Brain microvascular endothelial cell (primary cell): ENCODE measurements at regions not wholly inside any gene's neighbourhood (a gene's known extent, or its start where the extent isn't known, plus 50 kb on each side); places are given as distances from the start of the nearest gene placed in this dataset.

Experiments used
- DNase-seq: peaks from one replicate; pipeline ENCODE4 v3.0.0-alpha.2; 2020
- H3K27ac ChIP-seq: fragments of 250-450 bp; sonication (Bioruptor Pico); 2 replicates; pipeline ENCODE4 v1.5.1; 2020; ENCODE audit warnings: mild to moderate bottlenecking, moderate library complexity
- H3K27me3 ChIP-seq: fragments of 250-450 bp; sonication (Bioruptor Pico); replicated peaks from 2 replicates; pipeline ENCODE4 v1.5.1; 2020; ENCODE audit warnings: mild to moderate bottlenecking
- H3K36me3 ChIP-seq: fragments of 250-450 bp; sonication (Bioruptor Pico); replicated peaks from 2 replicates; pipeline ENCODE4 v1.5.1; 2020; ENCODE audit warnings: mild to moderate bottlenecking
- H3K4me3 ChIP-seq: 2 replicates; pipeline ENCODE4 v1.5.1; 2011; ENCODE audit warnings: low read depth, mild to moderate bottlenecking, control low read depth, low read length, moderate library complexity
- CTCF ChIP-seq: IDR thresholded peaks from 2 replicates; pipeline ENCODE4 v1.5.1; 2011; ENCODE audit warnings: low read depth, mild to moderate bottlenecking, moderate library complexity, low read length, control low read depth, inconsistent platforms; ENCODE audit errors: missing control alignments
- in situ Hi-C: cut with HindIII; loops from 2 replicates; pipeline ENCODE4 v1.10.0; 2017; ENCODE audit warnings: low sequenced_read_pairs, low pct_ligation_motif_present

GRCh38 chr12:24478254-24478653 lies 470.6 kb downstream of the BCAT1 start:
- Histone ChIP-seq H3K27me3 (no peaks in the 10 kb centered on the region), H3K4me3 (no peak overlapping the region), H3K36me3 (no peaks in the 10 kb centered on the region), H3K27ac (no peak overlapping the region)
- TF ChIP-seq CTCF, result no peak
- in situ Hi-C loops, result no loop called here
- DNase-seq, result no peak

GRCh38 chr12:24476310-24476709 lies 472.6 kb downstream of the BCAT1 start:
- H3K4me3 ChIP-seq, result no peak overlapping the region
- in situ Hi-C loops, result no loop called here
- TF ChIP-seq CTCF, result no peak
- no peak overlapping the region for H3K27ac ChIP-seq
- no peaks in the 10 kb centered on the region for H3K27me3 ChIP-seq
- no peak for DNase-seq
- no peaks in the 10 kb centered on the region for H3K36me3 ChIP-seq

- H3K36me3 ChIP-seq, result no peaks in the 10 kb centered on the region
- in situ Hi-C loops, result no loop called here
These were observed 473.6 kb downstream of the BCAT1 start for GRCh38 chr12:24475337-24475736.

GRCh38 chr12:24473097-24473496 lies 475.8 kb downstream of the BCAT1 start:
- no peak overlapping the region for H3K27ac ChIP-seq
- H3K27me3 ChIP-seq, result no peaks in the 10 kb centered on the region
- H3K36me3 ChIP-seq, result no peaks in the 10 kb centered on the region
- in situ Hi-C loops, result no loop called here
- TF ChIP-seq CTCF, result no peak
- DNase-seq, result no peak
- H3K4me3 ChIP-seq, result no peak overlapping the region

More at GRCh38 chr12:24475337-24475736, 473.6 kb downstream of the BCAT1 start:
- no peak for DNase-seq
- Histone ChIP-seq H3K4me3 (no peak overlapping the region), H3K27ac (no peak overlapping the region), H3K27me3 (no peaks in the 10 kb centered on the region)
- no peak for TF ChIP-seq CTCF

- no peak for DNase-seq
- H3K36me3 ChIP-seq, result no peaks in the 10 kb centered on the region
- TF ChIP-seq CTCF, result no peak
- H3K4me3 ChIP-seq, result no peak overlapping the region
- H3K27ac ChIP-seq, result no peak overlapping the region
- in situ Hi-C loops, result no loop called here
- H3K27me3 ChIP-seq, result no peaks in the 10 kb centered on the region
These were observed 478.9 kb downstream of the BCAT1 start for GRCh38 chr12:24470050-24470449.

GRCh38 chr12:24469089-24469488 lies 479.8 kb downstream of the BCAT1 start:
- in situ Hi-C loops, result no loop called here
- TF ChIP-seq CTCF, result no peak
- Histone ChIP-seq H3K4me3 (no peak overlapping the region), H3K36me3 (no peaks in the 10 kb centered on the region), H3K27me3 (no peaks in the 10 kb centered on the region), H3K27ac (no peak overlapping the region)
- DNase-seq, result no peak
